ENCODE measurements at regions not wholly inside any gene's neighbourhood (a gene's known extent, or its start where the extent isn't known, plus 50 kb on each side); places are given as distances from the start of the nearest gene placed in this dataset.

GRCh38 chr10:44848211-44848610, 62.9 kb upstream of the TMEM72 start:
- H3K4me3 Mint-ChIP-seq (ENCODE audit: unreplicated experiment), result no peak overlapping the region
- POLR2A ChIA-PET, result no interaction called here
- H3K27ac Mint-ChIP-seq (ENCODE audit: low read depth, unreplicated experiment), result no peak overlapping the region
- intact Hi-C loops (cut with micrococcal nuclease), result no loop called here
- no peaks in the 10 kb centered on the region for H3K9me3 Mint-ChIP-seq (ENCODE audit: unreplicated experiment)
- no TSS peak for BruUV-seq (replicated peaks)
- no peak for DNase-seq (ENCODE audit: unreplicated experiment)
- H3K4me1 Mint-ChIP-seq (ENCODE audit: insufficient read depth, unreplicated experiment), result peaks cover 4% of the 10 kb centered on the region
- CTCF ChIA-PET, result interaction anchor here (1.5 kb wide), 1 partner anchor 16 kb away, joined by 5 read pairs; no protein-coding TSS in a partner anchor
- no peak for TF ChIP-seq CTCF (IDR thresholded peaks at IDR 0.05; ENCODE audit: unreplicated experiment)
- no peaks in the 10 kb centered on the region for H3K36me3 Mint-ChIP-seq (ENCODE audit: insufficient read depth, unreplicated experiment)
- no peaks in the 10 kb centered on the region for H3K27me3 Mint-ChIP-seq (ENCODE audit: insufficient read depth, unreplicated experiment)

- H3K4me3 Mint-ChIP-seq (ENCODE audit: unreplicated experiment), result no peak overlapping the region
- intact Hi-C loops (cut with micrococcal nuclease), result loop anchor here (10.0 kb wide), 1 partner anchor 385 kb away; no protein-coding TSS in a partner anchor
- CTCF ChIA-PET, result interaction anchor here (0.9 kb wide), 1 partner anchor 14 kb away, joined by 3 read pairs; no protein-coding TSS in a partner anchor
- no peaks in the 10 kb centered on the region for H3K27me3 Mint-ChIP-seq (ENCODE audit: insufficient read depth, unreplicated experiment)
- H3K36me3 Mint-ChIP-seq (ENCODE audit: insufficient read depth, unreplicated experiment), result no peaks in the 10 kb centered on the region
- H3K4me1 Mint-ChIP-seq (ENCODE audit: insufficient read depth, unreplicated experiment), result peaks cover 4% of the 10 kb centered on the region
- TF ChIP-seq CTCF (IDR thresholded peaks at IDR 0.05; ENCODE audit: unreplicated experiment), result no peak
- H3K27ac Mint-ChIP-seq (ENCODE audit: low read depth, unreplicated experiment), result no peak overlapping the region
- no TSS peak for BruUV-seq (replicated peaks)
- H3K9me3 Mint-ChIP-seq (ENCODE audit: unreplicated experiment), result no peaks in the 10 kb centered on the region
- POLR2A ChIA-PET, result no interaction called here
- no peak for DNase-seq (ENCODE audit: unreplicated experiment)
Measured at GRCh38 chr10:44849936-44850335, 61.2 kb upstream of the TMEM72 start.

- ChIA-PET POLR2A (no interaction called here), CTCF (interaction anchor here (0.9 kb wide), 1 partner anchor 14 kb away, joined by 3 read pairs; no protein-coding TSS in a partner anchor)
- H3K36me3 Mint-ChIP-seq (ENCODE audit: insufficient read depth, unreplicated experiment), result no peaks in the 10 kb centered on the region
- no TSS peak for BruUV-seq (replicated peaks)
- TF ChIP-seq CTCF (IDR thresholded peaks at IDR 0.05; ENCODE audit: unreplicated experiment), result no peak
- no peak for DNase-seq (ENCODE audit: unreplicated experiment)
- no peak overlapping the region for H3K27ac Mint-ChIP-seq (ENCODE audit: low read depth, unreplicated experiment)
- no peak overlapping the region for H3K4me3 Mint-ChIP-seq (ENCODE audit: unreplicated experiment)
- H3K27me3 Mint-ChIP-seq (ENCODE audit: insufficient read depth, unreplicated experiment), result no peaks in the 10 kb centered on the region
- H3K4me1 Mint-ChIP-seq (ENCODE audit: insufficient read depth, unreplicated experiment), result peaks cover 4% of the 10 kb centered on the region
- no peaks in the 10 kb centered on the region for H3K9me3 Mint-ChIP-seq (ENCODE audit: unreplicated experiment)
- intact Hi-C loops (cut with micrococcal nuclease), result loop anchor here (10.0 kb wide), 1 partner anchor 386 kb away; no protein-coding TSS in a partner anchor
Measured at GRCh38 chr10:44850356-44850934, 60.7 kb upstream of the TMEM72 start.

GRCh38 chr10:44851413-44851812, 59.7 kb upstream of the TMEM72 start:
- H3K27ac Mint-ChIP-seq (ENCODE audit: low read depth, unreplicated experiment), result no peak overlapping the region
- no peaks in the 10 kb centered on the region for H3K36me3 Mint-ChIP-seq (ENCODE audit: insufficient read depth, unreplicated experiment)
- no peak for TF ChIP-seq CTCF (IDR thresholded peaks at IDR 0.05; ENCODE audit: unreplicated experiment)
- CTCF ChIA-PET, result no interaction called here
- H3K4me1 Mint-ChIP-seq (ENCODE audit: insufficient read depth, unreplicated experiment), result peaks cover 4% of the 10 kb centered on the region
- H3K27me3 Mint-ChIP-seq (ENCODE audit: insufficient read depth, unreplicated experiment), result no peaks in the 10 kb centered on the region
- H3K9me3 Mint-ChIP-seq (ENCODE audit: unreplicated experiment), result no peaks in the 10 kb centered on the region
- intact Hi-C loops (cut with micrococcal nuclease), result loop anchor here (10.0 kb wide), 1 partner anchor 387 kb away; no protein-coding TSS in a partner anchor
- DNase-seq (ENCODE audit: unreplicated experiment), result no peak
- POLR2A ChIA-PET, result no interaction called here
- no TSS peak for BruUV-seq (replicated peaks)
- H3K4me3 Mint-ChIP-seq (ENCODE audit: unreplicated experiment), result no peak overlapping the region

Measured in MCF 10A (cell line).